GM12878 (cell line): ENCODE measurements at regions not wholly inside any gene's neighbourhood (a gene's known extent, or its start where the extent isn't known, plus 50 kb on each side); places are given as distances from the start of the nearest gene placed in this dataset.
A peak's percentile ranks its signal among the peaks of the same experiment; 100 is the strongest.

ENCODE experiments used
- ATAC-seq: fragments of 200-7000 bp; cut with Tn5 transposase; 3 replicates; pipeline ENCODE4 v1.9.1; 2020; ENCODE audit warnings: mild to moderate bottlenecking, moderate library complexity
- BruUV-seq: library from RNA; stranded (reverse); fragments of 400-500 nt; replicated peaks from 2 replicates; lab custom pipeline; 2021; lab: Mats Ljungman, UMichigan
- CTCF ChIA-PET: fragments of 300-600 bp; sonication (Branson Sonifier 250); formaldehyde crosslinking; extraction: SDS; loops from one replicate; lab custom pipeline; 2021; ENCODE audit warnings: inconsistent platforms; lab: Yijun Ruan, JAX
- POLR2A ChIA-PET: fragments of 350-600 bp; formaldehyde crosslinking; extraction: SDS; loops from one replicate; lab custom pipeline; 2021; ENCODE audit warnings: inconsistent platforms; lab: Charles Lee
- RAD21 ChIA-PET: fragments of 300-600 bp; sonication (Branson Sonifier 250); formaldehyde crosslinking; loops from one replicate; lab custom pipeline; 2023; ENCODE audit warnings: antibody characterized with exemption; ENCODE audit not compliant: unreplicated experiment; lab: Charles Lee
- SMC1A ChIA-PET: fragments of 300-600 bp; sonication (Branson Sonifier 250); formaldehyde crosslinking; loops from one replicate; lab custom pipeline; 2023; ENCODE audit not compliant: unreplicated experiment, uncharacterized antibody; lab: Charles Lee
- DNase-seq: peaks from one replicate; pipeline ENCODE4 v3.0.0-alpha.2; 2011; ENCODE audit warnings: low read depth, low spot score
- FAIRE-seq: peaks from 3 replicates; lab custom pipeline; 2011; peaks lifted over from hg19 to GRCh38; lab: Jason Lieb, UNC
- H2AFZ ChIP-seq: 2 replicates; pipeline ENCODE4 v1.6.0; 2011; ENCODE audit warnings: low read depth, low read length, control low read depth; ENCODE audit not compliant: control insufficient read depth
- H3K27ac ChIP-seq: 2 replicates; pipeline ENCODE4 v1.5.1; 2011; ENCODE audit warnings: control low read depth; ENCODE audit not compliant: control insufficient read depth, insufficient read depth
- H3K27me3 ChIP-seq, 2 experiments: replicated peaks in 1 of 2; 2 replicates each; pipeline versions ENCODE4 v1.6.0 to v1.6.1; 2011; ENCODE audit warnings: low read length in 1 of 2; ENCODE audit not compliant: control insufficient read depth in 2 of 2, insufficient read depth in 2 of 2
- H3K36me3 ChIP-seq, 2 experiments: 2 replicates each; pipeline ENCODE4 v1.5.1; 2011; ENCODE audit warnings: low read length in 1 of 2; ENCODE audit not compliant: control insufficient read depth in 2 of 2, insufficient read depth in 2 of 2
- H3K4me1 ChIP-seq: 2 replicates; pipeline ENCODE4 v1.6.1; 2011; ENCODE audit warnings: mild to moderate bottlenecking, low read length, moderate library complexity, mixed read lengths; ENCODE audit not compliant: control insufficient read depth, insufficient read depth
- H3K4me2 ChIP-seq: 2 replicates; pipeline ENCODE4 v1.6.0; 2011; ENCODE audit warnings: control low read depth; ENCODE audit not compliant: control insufficient read depth, insufficient read depth
- H3K4me3 ChIP-seq: fragments of 200-600 bp; sonication (generic); 2 replicates; pipeline ENCODE4 v1.5.1; 2016
- H3K79me2 ChIP-seq: 2 replicates; pipeline ENCODE4 v1.6.0; 2011; ENCODE audit warnings: low read length; ENCODE audit not compliant: control insufficient read depth, insufficient read depth
- H3K9ac ChIP-seq: 2 replicates; pipeline ENCODE4 v1.8.0; 2011; ENCODE audit warnings: low read length, control low read depth, mixed read lengths; ENCODE audit not compliant: control insufficient read depth, insufficient read depth
- H3K9me3 ChIP-seq: replicated peaks from 3 replicates; pipeline ENCODE4 v1.5.1; 2011; ENCODE audit warnings: mild to moderate bottlenecking, low read length; ENCODE audit not compliant: control insufficient read depth, insufficient read depth
- H4K20me1 ChIP-seq: 2 replicates; pipeline ENCODE4 v1.6.0; 2011; ENCODE audit not compliant: control insufficient read depth, insufficient read depth
- BHLHE40 ChIP-seq, 2 experiments: fragments of 450-650 bp in 1 of 2; IDR thresholded peaks; 2 replicates each; pipeline ENCODE4 v1.6.1; 2011 to 2017; ENCODE audit warnings: low read depth in 2 of 2, borderline replicate concordance in 1 of 2, improper control_type of control experiment in 1 of 2, low read length in 1 of 2, mild to moderate bottlenecking in 1 of 2
- CBFB ChIP-seq: IDR thresholded peaks from 2 replicates; pipeline ENCODE4 v1.6.1; 2016; ENCODE audit warnings: antibody characterized with exemption, low read depth
- HDAC6 ChIP-seq: fragments of 200-600 bp; sonication (generic); IDR thresholded peaks from one replicate; pipeline ENCODE4 v1.8.0; 2017; ENCODE audit warnings: antibody characterized with exemption; ENCODE audit not compliant: unreplicated experiment
- HDGF ChIP-seq: fragments of 450-650 bp; IDR thresholded peaks from 2 replicates; pipeline ENCODE4 v1.6.1; 2016; ENCODE audit warnings: antibody characterized with exemption
- MEF2A ChIP-seq: IDR thresholded peaks from 2 replicates; pipeline ENCODE4 v1.6.1; 2011; ENCODE audit warnings: low read depth, mild to moderate bottlenecking, low read length, moderate library complexity; ENCODE audit not compliant: insufficient read depth
- NBN ChIP-seq: fragments of 450-650 bp; IDR thresholded peaks from 2 replicates; pipeline ENCODE4 v1.6.1; 2016
- TCF7 ChIP-seq: IDR thresholded peaks from 2 replicates; pipeline ENCODE4 v1.6.1; 2014; ENCODE audit warnings: antibody characterized with exemption, borderline replicate concordance
- ZNF274 ChIP-seq: IDR thresholded peaks from one replicate; pipeline ENCODE4 v1.8.0; 2011; ENCODE audit not compliant: insufficient read length, insufficient read depth
- WGBS: methylation state at CpG from one replicate; pipeline ENCODE4 v1.1.6; 2016; ENCODE audit warnings: low lambda C conversion rate; ENCODE audit not compliant: insufficient replicate concordance, insufficient coverage; ENCODE audit errors: missing lambda C conversion rate; 5-methylcytosine and 5-hydroxymethylcytosine counted together
- in situ Hi-C: fragments of 300-500 bp; cut with MboI; formaldehyde crosslinking; loops from 9 replicates; pipeline ENCODE4 v1.14.3; 2018; ENCODE audit warnings: mixed read lengths
- intact Hi-C: fragments of 100-400 bp; cut with micrococcal nuclease; formaldehyde crosslinking; loops from one replicate; pipeline ENCODE4 v1.14.2; 2022; ENCODE audit not compliant: unreplicated experiment
- TF ChIP-seq, protein P1 (sequence below): IDR thresholded peaks from 2 replicates; pipeline ENCODE4 v1.6.1; 2011; ENCODE audit warnings: borderline replicate concordance, low read depth, mild to moderate bottlenecking, moderate library complexity, mixed read lengths, low read length; ENCODE audit not compliant: insufficient read depth; ENCODE audit errors: extremely low read length

DNA sequence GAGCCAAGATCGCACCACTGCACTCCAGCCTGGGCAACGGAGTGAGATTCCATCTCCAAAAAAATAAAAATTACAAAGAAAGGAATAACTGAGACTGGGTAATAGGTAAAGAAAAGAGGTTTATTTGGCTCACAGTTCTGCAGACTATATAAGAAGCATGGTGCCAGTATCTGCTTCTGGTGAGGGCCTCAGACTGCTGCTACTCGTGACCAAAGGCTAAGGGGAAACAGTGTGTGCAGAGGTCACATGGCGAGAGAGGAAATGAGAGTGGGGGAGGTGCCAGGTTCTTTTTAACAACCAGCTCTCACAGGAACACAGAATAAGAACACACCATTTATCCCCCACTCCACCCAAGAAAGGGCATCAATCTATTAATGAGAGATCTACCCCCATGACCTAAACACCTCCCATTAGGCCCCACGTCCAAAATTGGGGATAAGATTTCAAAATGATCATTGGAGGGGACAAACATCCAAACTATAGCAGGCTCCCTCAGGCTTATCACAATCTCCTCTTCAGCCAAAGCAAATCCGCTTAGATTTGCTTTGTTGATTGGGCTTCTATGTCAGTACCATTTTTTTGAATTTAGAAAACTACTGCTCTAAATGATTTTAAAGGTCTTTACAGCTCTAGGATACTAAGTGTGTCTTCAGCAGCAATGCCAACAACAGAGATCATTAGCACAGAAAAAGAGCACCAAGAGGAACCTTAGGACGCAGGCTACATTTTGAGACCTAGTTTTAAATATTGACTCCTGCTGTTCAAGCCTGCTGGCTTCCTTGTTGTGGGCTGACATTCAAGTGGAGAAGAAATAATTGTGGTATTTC lies 84.2 kb upstream of the TBL1XR1 start:
- SMC1A ChIA-PET, result interaction anchor here (0.6 kb wide), 2 partner anchors 67 to 232 kb away, joined by 3 read pairs; no protein-coding TSS in a partner anchor
- ATAC-seq, result peak; percentile 51
- H3K4me2 ChIP-seq, result no peak overlapping the region
- FAIRE-seq, result no peak
- no peaks in the 10 kb centered on the region for H3K27me3 ChIP-seq
- intact Hi-C loops (no loop called here), in situ Hi-C loops (no loop called here)
- no peak overlapping the region for H3K4me3 ChIP-seq
- H3K27ac ChIP-seq, result no peak overlapping the region
- H3K79me2 ChIP-seq, result no peaks in the 10 kb centered on the region
- POLR2A ChIA-PET, result interaction anchor here (1.2 kb wide), 1 partner anchor 136 kb away, joined by 4 read pairs; no protein-coding TSS in a partner anchor
- no peak overlapping the region for H2AFZ ChIP-seq
- H3K36me3 ChIP-seq, result no peaks in the 10 kb centered on the region
- CTCF ChIA-PET, result no interaction called here
- no peaks in the 10 kb centered on the region; the same call in 1 of the 2 replicates for H3K4me1 ChIP-seq
- peaks cover 5% of the 10 kb centered on the region; the same call in 2 of the 3 replicates for H3K9me3 ChIP-seq
- TF ChIP-seq HDGF (no peak), NBN (no peak)
- TF ChIP-seq, protein P1, sequence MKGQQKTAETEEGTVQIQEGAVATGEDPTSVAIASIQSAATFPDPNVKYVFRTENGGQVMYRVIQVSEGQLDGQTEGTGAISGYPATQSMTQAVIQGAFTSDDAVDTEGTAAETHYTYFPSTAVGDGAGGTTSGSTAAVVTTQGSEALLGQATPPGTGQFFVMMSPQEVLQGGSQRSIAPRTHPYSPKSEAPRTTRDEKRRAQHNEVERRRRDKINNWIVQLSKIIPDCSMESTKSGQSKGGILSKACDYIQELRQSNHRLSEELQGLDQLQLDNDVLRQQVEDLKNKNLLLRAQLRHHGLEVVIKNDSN, result peak; percentile 7
- DNase-seq, result no peak
- BruUV-seq, result no TSS peak
- no peaks in the 10 kb centered on the region for H4K20me1 ChIP-seq
- WGBS, result 55% methylated on average over 7 of the region's 7 CpGs
- no peak overlapping the region for H3K9ac ChIP-seq
- RAD21 ChIA-PET, result no interaction called here

DNA sequence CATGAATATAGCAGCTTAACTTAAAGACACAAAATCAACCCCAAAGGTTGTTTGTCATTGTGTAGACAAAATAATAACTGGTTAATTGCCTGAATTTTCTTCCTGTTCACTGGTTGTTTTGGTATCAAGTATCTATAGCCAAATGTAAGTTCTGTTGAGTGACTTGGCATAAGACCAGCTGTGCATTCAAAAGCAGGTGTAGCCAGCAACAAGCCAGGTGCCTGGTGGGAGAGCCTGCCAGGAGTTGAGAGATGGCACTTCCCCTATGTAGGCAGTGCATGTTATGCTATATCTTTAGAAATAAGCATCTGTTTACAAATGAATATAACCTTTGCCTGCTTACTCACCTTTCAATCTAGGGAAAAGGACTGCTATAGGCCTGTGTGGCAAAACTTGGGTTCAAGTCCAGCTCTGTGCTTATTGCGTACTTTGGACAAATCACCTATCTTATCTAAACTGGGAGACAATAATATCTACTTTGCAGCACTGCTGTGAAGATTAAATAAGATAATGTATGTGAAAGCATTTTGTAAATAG lies 84.9 kb upstream of the TBL1XR1 start:
- ChIA-PET CTCF (no interaction called here), POLR2A (no interaction called here), SMC1A (no interaction called here), RAD21 (no interaction called here)
- DNase-seq (no peak), ATAC-seq (no peak), FAIRE-seq (no peak)
- TF ChIP-seq HDAC6 (no peak), TCF7 (no peak), CBFB (no peak), BHLHE40 (IDR thresholded peaks at IDR 0.05; ENCODE audit: borderline replicate concordance in 1 of 2, low read depth in 2 of 2, low read length in 1 of 2) (no peak), MEF2A (no peak), ZNF274 (no peak)
- in situ Hi-C loops (no loop called here), intact Hi-C loops (no loop called here)
- H3K4me3 ChIP-seq, result no peak overlapping the region
- no peaks in the 10 kb centered on the region; the same call in 1 of the 2 replicates for H3K4me1 ChIP-seq
- no peaks in the 10 kb centered on the region for H3K27me3 ChIP-seq
- H2AFZ ChIP-seq, result no peak overlapping the region
- H3K9me3 ChIP-seq, result peaks cover 5% of the 10 kb centered on the region; the same call in 2 of the 3 replicates
- H3K9ac ChIP-seq, result no peak overlapping the region
- H3K79me2 ChIP-seq, result no peaks in the 10 kb centered on the region
- H4K20me1 ChIP-seq, result no peaks in the 10 kb centered on the region
- no TSS peak for BruUV-seq
- WGBS, result 91% methylated on average over 1 of the region's 1 CpG
- no peak overlapping the region for H3K27ac ChIP-seq
- H3K36me3 ChIP-seq, result no peaks in the 10 kb centered on the region
- no peak overlapping the region for H3K4me2 ChIP-seq
